ENCODE measurements at regions not wholly inside any gene's neighbourhood (a gene's known extent, or its start where the extent isn't known, plus 50 kb on each side); places are given as distances from the start of the nearest gene placed in this dataset.

DNA sequence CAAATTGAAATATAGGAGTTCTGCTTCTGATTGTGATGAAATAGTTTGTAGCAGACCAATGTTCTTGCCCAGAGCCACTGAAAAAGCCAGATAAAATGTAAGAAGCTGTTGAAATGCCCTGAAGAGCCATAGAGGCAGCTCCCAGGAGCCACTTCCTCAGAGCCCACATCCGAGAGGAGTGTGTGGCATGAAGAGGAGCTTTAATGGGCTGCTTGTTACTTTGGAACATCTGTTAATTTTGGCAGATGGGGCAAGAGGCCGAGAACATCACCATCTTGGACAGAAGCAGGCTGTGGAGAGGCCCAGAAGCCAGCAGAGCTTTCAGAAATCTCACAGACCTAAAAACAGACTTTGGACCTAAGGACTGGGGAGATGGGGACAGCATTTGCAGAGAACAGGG lies 370.8 kb downstream of the GADD45G start:
- Histone ChIP-seq H3K4ac (replicated peaks; ENCODE audit: insufficient read length, low read depth, low read length) (no peak overlapping the region), H4K5ac (ENCODE audit: insufficient read length, low read depth, low read length) (no peak overlapping the region), H3K9ac (replicated peaks in 1 of 4; ENCODE audit: extremely low read depth in 1 of 4, low read depth in 3 of 4, low read length in 3 of 4) (no peak overlapping the region), H3K27ac (ENCODE audit: low read depth, low read length) (no peak overlapping the region), H3K14ac (ENCODE audit: insufficient read length) (no peak overlapping the region), H4K91ac (replicated peaks; ENCODE audit: insufficient read length, low read length) (no peak overlapping the region), H4K8ac (ENCODE audit: extremely low read depth, insufficient read depth, low read length) (no peak overlapping the region), H4K20me1 (replicated peaks in 1 of 2; ENCODE audit: control insufficient read depth in 1 of 2, insufficient read depth in 2 of 2, low read length in 2 of 2) (no peaks in the 10 kb centered on the region), H3K9me3 (ENCODE audit: insufficient read depth in 2 of 2, low read depth in 1 of 2, low read length in 1 of 2) (no peaks in the 10 kb centered on the region; a peak in 1 of 4 replicates), H3K27me3 (replicated peaks in 1 of 4; ENCODE audit: control insufficient read depth in 3 of 4, extremely low read depth in 1 of 4, insufficient read depth in 3 of 4, low read length in 3 of 4) (no peaks in the 10 kb centered on the region), H2BK15ac (ENCODE audit: low read length) (no peak overlapping the region), H2BK120ac (replicated peaks; ENCODE audit: low read depth, low read length) (no peak overlapping the region), H2BK5ac (ENCODE audit: low read depth, low read length) (no peak overlapping the region), H2BK12ac (ENCODE audit: low read depth, low read length) (no peak overlapping the region), H3K79me1 (ENCODE audit: low read depth, low read length) (no peaks in the 10 kb centered on the region), H3K4me1 (replicated peaks in 1 of 4; ENCODE audit: control insufficient read depth in 3 of 4, insufficient read depth in 4 of 4, low read length in 3 of 4) (no peaks in the 10 kb centered on the region), H3K79me2 (ENCODE audit: control insufficient read depth in 1 of 2, insufficient read depth in 2 of 2, low read length in 2 of 2) (no peaks in the 10 kb centered on the region), H3K4me2 (ENCODE audit: insufficient read depth in 1 of 2, low read depth in 2 of 2, low read length in 2 of 2) (no peak overlapping the region), H2BK20ac (ENCODE audit: low read length) (no peak overlapping the region), H3K23ac (ENCODE audit: insufficient read length) (no peak overlapping the region), H3K4me3 (ENCODE audit: extremely low read depth in 1 of 4, insufficient read depth in 2 of 4, low read depth in 3 of 4, low read length in 4 of 4) (no peak overlapping the region), H3K56ac (replicated peaks; ENCODE audit: insufficient read length, low read depth, low read length) (no peak overlapping the region), H3K36me3 (ENCODE audit: control insufficient read depth in 2 of 4, insufficient read depth in 4 of 4, low read length in 3 of 4) (no peaks in the 10 kb centered on the region), H3K23me2 (ENCODE audit: low read depth, low read length) (no peaks in the 10 kb centered on the region), H2AFZ (ENCODE audit: low read length) (no peak overlapping the region), H3K18ac (ENCODE audit: extremely low read depth, low read length) (no peak overlapping the region), H2AK5ac (ENCODE audit: low read depth, low read length) (no peak overlapping the region)
- POLR2A ChIA-PET (ENCODE audit: partially characterized antibody) = no interaction called here
- CTCF ChIA-PET (ENCODE audit: partially characterized antibody) = interaction anchor here (1.1 to 3.9 kb wide), 2 partner anchors 120 to 374 kb away, joined by 3 to 26 read pairs; no protein-coding TSS in a partner anchor
- FAIRE-seq (no peak), DNase-seq (ENCODE audit: low read depth in 1 of 2, low spot score in 2 of 2) (no peak)
- WGBS, 2 experiments (ENCODE audit: extremely low coverage in 1 of 2, insufficient coverage in 1 of 2, insufficient read length in 1 of 2, insufficient replicate concordance in 2 of 2, low coverage in 1 of 2, low lambda C conversion rate in 2 of 2, missing lambda C conversion rate in 1 of 2) = 89% methylated on average over 2 of the region's 2 CpGs; no CpG with 5 or more reads in 1 of the 2 experiments
- TF ChIP-seq EP300 (IDR thresholded peaks at IDR 0.05; ENCODE audit: borderline replicate concordance in 1 of 2, low read depth in 2 of 2, low read length in 2 of 2) (no peak), BCL11A (IDR thresholded peaks at IDR 0.05; ENCODE audit: low read depth in 2 of 2, low read length in 2 of 2) (no peak), USF2 (IDR thresholded peaks at IDR 0.05; ENCODE audit: low read length) (no peak), KDM5A (IDR thresholded peaks at IDR 0.05; ENCODE audit: low read length) (no peak), FOSL1 (IDR thresholded peaks at IDR 0.05; ENCODE audit: insufficient read depth, low read depth, low read length) (no peak), HDAC6 (IDR thresholded peaks at IDR 0.05; ENCODE audit: low read depth, low read length) (no peak), POU5F1 (IDR thresholded peaks at IDR 0.05; ENCODE audit: low read depth, low read length) (no peak), NANOG (IDR thresholded peaks at IDR 0.05; ENCODE audit: insufficient read depth, low read depth, low read length, poor library complexity, severe bottlenecking) (no peak), CEBPB (IDR thresholded peaks at IDR 0.05; ENCODE audit: low read depth, low read length) (no peak), CBX5 (IDR thresholded peaks at IDR 0.05; ENCODE audit: low read depth, low read length) (no peak), NRF1 (IDR thresholded peaks at IDR 0.05; ENCODE audit: low read depth, low read length) (no peak), RBBP5 (IDR thresholded peaks at IDR 0.05; ENCODE audit: borderline replicate concordance, low read depth, low read length) (no peak), PHF8 (conservative IDR thresholded peaks at IDR 0.05; ENCODE audit: low read depth, low read length) (no peak)

All from H1 (cell line).